CD4-positive, alpha-beta memory T cell (primary cell): ENCODE measurements at regions not wholly inside any gene's neighbourhood (a gene's known extent, or its start where the extent isn't known, plus 50 kb on each side); places are given as distances from the start of the nearest gene placed in this dataset.

Source experiments
- CTCF ChIA-PET: fragments of 350-600 bp; sonication (Branson Sonifier 250); formaldehyde crosslinking; loops from one replicate; lab custom pipeline; 2021; ENCODE audit warnings: inconsistent platforms; ENCODE audit not compliant: partially characterized antibody; lab: Charles Lee
- POLR2A ChIA-PET: fragments of 350-600 bp; sonication (Branson Sonifier 250); formaldehyde crosslinking; loops from one replicate; lab custom pipeline; 2021; ENCODE audit not compliant: partially characterized antibody; lab: Charles Lee
- DNase-seq, 5 donors: peaks; one replicate each; pipeline versions ENCODE4 v3.0.0 to v3.0.0-alpha.2; 2020 to 2022; ENCODE audit warnings: mixed read lengths in 1 of 5
- H3K27ac ChIP-seq: one replicate; pipeline ENCODE4 v1.7.0; 2013; ENCODE audit warnings: low read depth, low read length
- H3K27me3 ChIP-seq: 2 replicates; pipeline ENCODE4 v1.7.0; 2013; ENCODE audit warnings: mild to moderate bottlenecking, low read length, moderate library complexity; ENCODE audit not compliant: insufficient read depth
- H3K36me3 ChIP-seq: 2 replicates; pipeline ENCODE4 v1.7.0; 2013; ENCODE audit warnings: mild to moderate bottlenecking, low read length, moderate library complexity; ENCODE audit not compliant: insufficient read depth
- H3K4me1 ChIP-seq: 2 replicates; pipeline ENCODE4 v1.7.0; 2013; ENCODE audit warnings: mild to moderate bottlenecking, low read length, moderate library complexity; ENCODE audit not compliant: insufficient read depth
- H3K4me3 ChIP-seq, 2 donors: one replicate each; pipeline ENCODE4 v1.7.0; 2013; ENCODE audit warnings: low read length in 2 of 2, mild to moderate bottlenecking in 1 of 2
- H3K9me3 ChIP-seq, 2 donors: one replicate each; pipeline ENCODE4 v1.7.0; 2013; ENCODE audit warnings: low read length in 2 of 2, control low read depth in 1 of 2; ENCODE audit not compliant: control insufficient read depth in 1 of 2
- H3K27ac Mint-ChIP-seq, 7 donors: one replicate each; pipeline ENCODE4 v1.8.0; 2020 to 2021; ENCODE audit warnings: mixed read lengths in 7 of 7, mild to moderate bottlenecking in 6 of 7, inconsistent platforms in 3 of 7, moderate library complexity in 3 of 7
- H3K27me3 Mint-ChIP-seq, 2 donors: one replicate each; pipeline ENCODE4 v1.8.0; 2020 to 2021; ENCODE audit warnings: mixed read lengths in 2 of 2
- H3K36me3 Mint-ChIP-seq, 2 donors: one replicate each; pipeline ENCODE4 v1.8.0; 2020 to 2021; ENCODE audit warnings: mixed read lengths in 2 of 2, inconsistent platforms in 1 of 2, mild to moderate bottlenecking in 1 of 2
- H3K4me1 Mint-ChIP-seq, 4 donors: one replicate each; pipeline ENCODE4 v1.8.0; 2020 to 2021; ENCODE audit warnings: mixed read lengths in 4 of 4, mild to moderate bottlenecking in 1 of 4
- H3K4me3 Mint-ChIP-seq, 8 donors: one replicate each; pipeline ENCODE4 v1.8.0; 2020 to 2021; ENCODE audit warnings: mixed read lengths in 8 of 8, mild to moderate bottlenecking in 7 of 8, moderate library complexity in 6 of 8, inconsistent platforms in 3 of 8
- H3K9me3 Mint-ChIP-seq, 8 donors: one replicate each; pipeline ENCODE4 v1.8.0; 2020 to 2021; ENCODE audit warnings: mixed read lengths in 8 of 8, mild to moderate bottlenecking in 5 of 8, inconsistent platforms in 3 of 8, moderate library complexity in 1 of 8
- intact Hi-C: fragments of 100-400 bp; cut with micrococcal nuclease; formaldehyde crosslinking; loops from one replicate; pipeline ENCODE4 v1.15.1; 2023

DNA sequence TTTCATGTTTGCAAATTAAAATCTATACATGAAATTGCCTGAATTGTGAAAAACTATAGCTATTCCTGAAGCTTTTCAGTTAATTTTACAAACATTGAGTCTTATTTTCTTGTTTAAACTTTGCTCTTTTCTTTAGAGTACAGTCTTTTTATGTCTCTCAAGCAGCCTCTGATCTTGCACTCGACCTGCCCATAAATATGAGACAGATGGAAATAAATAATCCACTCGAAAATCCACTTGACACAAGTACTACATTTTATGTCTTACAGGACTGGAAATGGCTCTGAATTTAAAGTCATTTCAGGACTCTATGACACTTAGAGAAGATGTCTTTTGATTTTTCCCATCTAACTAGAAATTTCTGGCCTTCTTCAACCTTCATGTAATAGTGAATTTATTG is 283.8 kb downstream of the USP25 start:
- no peak for DNase-seq
- intact Hi-C loops, result no loop called here
- no peaks in the 10 kb centered on the region for H3K4me1 Mint-ChIP-seq
- Histone ChIP-seq H3K27me3 (no peaks in the 10 kb centered on the region), H3K4me1 (no peaks in the 10 kb centered on the region), H3K9me3 (no peaks in the 10 kb centered on the region), H3K27ac (no peak overlapping the region), H3K36me3 (no peaks in the 10 kb centered on the region), H3K4me3 (no peak overlapping the region)
- CTCF ChIA-PET, result no interaction called here
- H3K27ac Mint-ChIP-seq, result no peak overlapping the region
- H3K4me3 Mint-ChIP-seq, result no peak overlapping the region
- peaks cover 0 to 3% (median 0%) of the 10 kb centered on the region in 8 donors for H3K9me3 Mint-ChIP-seq
- POLR2A ChIA-PET, result no interaction called here
- no peaks in the 10 kb centered on the region for H3K36me3 Mint-ChIP-seq
- no peaks in the 10 kb centered on the region for H3K27me3 Mint-ChIP-seq

DNA sequence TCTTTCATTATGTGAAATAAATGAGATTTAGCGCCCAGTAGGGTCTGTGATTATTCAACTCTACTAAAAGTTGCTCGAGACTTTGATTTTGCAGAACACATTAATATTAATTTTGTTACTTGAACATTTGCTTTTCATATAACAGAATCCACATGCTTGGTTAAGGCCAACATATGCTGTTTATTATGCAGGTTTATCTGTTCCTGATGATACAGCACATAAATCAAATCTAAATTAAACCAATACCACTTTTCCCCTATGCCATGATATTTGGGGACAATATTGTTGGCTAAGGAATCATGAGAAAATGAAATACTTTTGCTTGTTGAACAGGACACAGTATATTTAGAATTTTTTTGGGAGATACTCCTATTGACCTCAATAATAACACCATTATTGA is 291.1 kb downstream of the USP25 start:
- Mint-ChIP-seq H3K4me3 (no peak overlapping the region), H3K36me3 (no peaks in the 10 kb centered on the region), H3K27ac (no peak overlapping the region), H3K9me3 (peaks cover 0 to 1% (median 0%) of the 10 kb centered on the region in 8 donors), H3K4me1 (no peaks in the 10 kb centered on the region), H3K27me3 (no peaks in the 10 kb centered on the region)
- Histone ChIP-seq H3K27me3 (no peaks in the 10 kb centered on the region), H3K9me3 (no peaks in the 10 kb centered on the region), H3K4me3 (no peak overlapping the region), H3K27ac (no peak overlapping the region), H3K4me1 (no peaks in the 10 kb centered on the region), H3K36me3 (no peaks in the 10 kb centered on the region)
- ChIA-PET CTCF (no interaction called here), POLR2A (no interaction called here)
- no peak for DNase-seq
- intact Hi-C loops, result no loop called here

DNA sequence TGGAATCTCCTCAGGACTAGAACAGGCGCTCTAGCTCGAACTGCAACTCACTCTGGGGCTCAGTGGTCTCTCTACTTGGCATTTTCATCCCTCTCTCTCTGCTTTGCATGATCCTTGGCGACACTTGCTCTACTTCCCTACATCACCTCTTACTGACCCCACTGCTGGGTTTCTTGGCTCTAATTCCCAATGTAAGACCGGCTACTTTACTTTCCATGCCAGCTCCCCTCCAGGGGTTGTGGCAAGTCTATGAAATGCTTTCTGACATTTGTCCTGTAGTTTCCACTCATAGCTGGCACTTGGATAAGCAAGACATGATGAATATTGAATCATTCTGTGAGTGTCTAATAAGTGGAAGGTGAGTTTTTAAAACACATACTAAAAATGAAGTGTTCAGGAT is 292.3 kb downstream of the USP25 start:
- Histone ChIP-seq H3K4me1 (no peaks in the 10 kb centered on the region), H3K27me3 (no peaks in the 10 kb centered on the region), H3K27ac (no peak overlapping the region), H3K9me3 (no peaks in the 10 kb centered on the region), H3K36me3 (no peaks in the 10 kb centered on the region), H3K4me3 (no peak overlapping the region)
- peaks cover 0 to 1% (median 0%) of the 10 kb centered on the region in 8 donors for H3K9me3 Mint-ChIP-seq
- ChIA-PET CTCF (no interaction called here), POLR2A (no interaction called here)
- no peaks in the 10 kb centered on the region for H3K36me3 Mint-ChIP-seq
- no peak overlapping the region for H3K4me3 Mint-ChIP-seq
- no peak for DNase-seq
- H3K27ac Mint-ChIP-seq, result no peak overlapping the region
- no peaks in the 10 kb centered on the region for H3K4me1 Mint-ChIP-seq
- intact Hi-C loops, result no loop called here
- no peaks in the 10 kb centered on the region for H3K27me3 Mint-ChIP-seq

GRCh38 chr21:16022921-16023320 is 293.1 kb downstream of the USP25 start:
- no peaks in the 10 kb centered on the region for H3K27me3 ChIP-seq
- Mint-ChIP-seq H3K9me3 (peaks cover 0 to 1% (median 0%) of the 10 kb centered on the region in 8 donors), H3K27me3 (no peaks in the 10 kb centered on the region), H3K36me3 (no peaks in the 10 kb centered on the region), H3K27ac (no peak overlapping the region), H3K4me1 (no peaks in the 10 kb centered on the region), H3K4me3 (no peak overlapping the region)
- H3K27ac ChIP-seq, result no peak overlapping the region
- H3K4me3 ChIP-seq, result no peak overlapping the region
- intact Hi-C loops, result no loop called here
- ChIA-PET CTCF (no interaction called here), POLR2A (no interaction called here)
- DNase-seq, result no peak
- no peaks in the 10 kb centered on the region for H3K36me3 ChIP-seq
- H3K4me1 ChIP-seq, result no peaks in the 10 kb centered on the region
- H3K9me3 ChIP-seq, result no peaks in the 10 kb centered on the region

GRCh38 chr21:16028142-16028541 is 298.4 kb downstream of the USP25 start:
- Mint-ChIP-seq H3K36me3 (no peaks in the 10 kb centered on the region), H3K27ac (no peak overlapping the region), H3K4me3 (no peak overlapping the region), H3K27me3 (no peaks in the 10 kb centered on the region), H3K9me3 (no peaks in the 10 kb centered on the region), H3K4me1 (no peaks in the 10 kb centered on the region)
- ChIA-PET CTCF (no interaction called here), POLR2A (no interaction called here)
- Histone ChIP-seq H3K36me3 (no peaks in the 10 kb centered on the region), H3K4me3 (no peak overlapping the region), H3K27ac (no peak overlapping the region), H3K27me3 (no peaks in the 10 kb centered on the region), H3K9me3 (no peaks in the 10 kb centered on the region), H3K4me1 (no peaks in the 10 kb centered on the region)
- intact Hi-C loops, result no loop called here
- no peak for DNase-seq

- Mint-ChIP-seq H3K36me3 (no peaks in the 10 kb centered on the region), H3K27ac (no peak overlapping the region), H3K4me3 (no peak overlapping the region), H3K9me3 (no peaks in the 10 kb centered on the region), H3K4me1 (no peaks in the 10 kb centered on the region), H3K27me3 (no peaks in the 10 kb centered on the region)
- no peaks in the 10 kb centered on the region for H3K36me3 ChIP-seq
- ChIA-PET CTCF (no interaction called here), POLR2A (no interaction called here)
- intact Hi-C loops, result no loop called here
- no peak overlapping the region for H3K4me3 ChIP-seq
- no peaks in the 10 kb centered on the region for H3K9me3 ChIP-seq
- H3K27ac ChIP-seq, result no peak overlapping the region
- H3K4me1 ChIP-seq, result no peaks in the 10 kb centered on the region
- H3K27me3 ChIP-seq, result no peaks in the 10 kb centered on the region
- no peak for DNase-seq
These were observed 299.2 kb downstream of the USP25 start for GRCh38 chr21:16028941-16029464.

DNA sequence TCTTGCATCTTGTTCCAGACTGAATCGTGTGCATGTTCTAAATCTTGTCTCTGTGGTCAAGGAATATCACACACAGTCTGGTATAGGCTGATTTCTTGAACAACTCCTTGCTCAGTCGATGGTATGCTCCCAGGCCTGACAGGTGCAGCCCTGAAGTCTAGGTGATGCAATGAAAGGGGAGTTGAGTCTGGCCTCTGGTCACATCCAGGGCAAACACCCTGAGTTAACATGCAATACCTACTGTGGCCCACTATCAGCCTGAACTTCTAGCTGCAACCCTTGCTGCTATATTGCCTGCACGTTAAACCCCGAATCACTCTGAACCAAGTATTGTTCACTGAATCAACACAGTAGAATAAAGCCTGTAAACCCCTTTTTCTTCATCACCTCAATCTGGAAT is 303.4 kb downstream of the USP25 start:
- DNase-seq, result no peak
- Mint-ChIP-seq H3K27me3 (no peaks in the 10 kb centered on the region), H3K4me3 (no peak overlapping the region), H3K9me3 (peaks cover 0 to 2% (median 0%) of the 10 kb centered on the region in 8 donors), H3K4me1 (no peaks in the 10 kb centered on the region), H3K36me3 (no peaks in the 10 kb centered on the region), H3K27ac (no peak overlapping the region)
- Histone ChIP-seq H3K36me3 (no peaks in the 10 kb centered on the region), H3K4me1 (no peaks in the 10 kb centered on the region), H3K27ac (no peak overlapping the region), H3K27me3 (no peaks in the 10 kb centered on the region), H3K4me3 (no peak overlapping the region), H3K9me3 (no peaks in the 10 kb centered on the region)
- ChIA-PET POLR2A (no interaction called here), CTCF (no interaction called here)
- intact Hi-C loops, result no loop called here
